HG02588 (cell line): ENCODE measurements at regions not wholly inside any gene's neighbourhood (a gene's known extent, or its start where the extent isn't known, plus 50 kb on each side); places are given as distances from the start of the nearest gene placed in this dataset.

Source experiments
- ATAC-seq: cut with Tn5 transposase; IDR thresholded peaks from one replicate; pipeline ENCODE4 v1.9.1; 2021; ENCODE audit warnings: mild to moderate bottlenecking, moderate library complexity; ENCODE audit not compliant: unreplicated experiment

- no peak for ATAC-seq
Observed at GRCh38 chr18:23384778-23385736, 68.0 kb upstream of the RIOK3 start.

- ATAC-seq: no peak
Observed at GRCh38 chr18:23386317-23386716, 66.8 kb upstream of the RIOK3 start.

GRCh38 chr18:23387265-23387664 lies 65.8 kb upstream of the RIOK3 start:
- no peak for ATAC-seq

- ATAC-seq: no peak
Observed at GRCh38 chr18:23388357-23388756, 64.7 kb upstream of the RIOK3 start.

- no peak for ATAC-seq
Observed at GRCh38 chr18:23391156-23391555, 61.9 kb upstream of the RIOK3 start.

GRCh38 chr18:23397907-23398306 lies 55.2 kb upstream of the RIOK3 start:
- ATAC-seq: no peak

GRCh38 chr18:23398401-23398800 lies 54.7 kb upstream of the RIOK3 start:
- ATAC-seq: no peak

- ATAC-seq: no peak
Observed at GRCh38 chr18:23399067-23399466, 54.0 kb upstream of the RIOK3 start.

GRCh38 chr18:23400918-23401317 lies 52.2 kb upstream of the RIOK3 start:
- ATAC-seq: no peak

- ATAC-seq: no peak
Observed at GRCh38 chr18:23401400-23402347, 51.4 kb upstream of the RIOK3 start.
